ENCODE measurements at regions not wholly inside any gene's neighbourhood (a gene's known extent, or its start where the extent isn't known, plus 50 kb on each side); places are given as distances from the start of the nearest gene placed in this dataset.

- DNase-seq (ENCODE audit: low spot score in 2 of 2, unreplicated experiment in 2 of 2) = no peak
- Mint-ChIP-seq H3K4me1 (peaks cover 40% of the 10 kb centered on the region), H3K9me3 (no peaks in the 10 kb centered on the region), H3K4me3 (no peak overlapping the region), H3K27me3 (ENCODE audit: low read depth) (no peaks in the 10 kb centered on the region), H3K27ac (no peak overlapping the region), H3K36me3 (no peaks in the 10 kb centered on the region)
- TF ChIP-seq, protein P1, sequence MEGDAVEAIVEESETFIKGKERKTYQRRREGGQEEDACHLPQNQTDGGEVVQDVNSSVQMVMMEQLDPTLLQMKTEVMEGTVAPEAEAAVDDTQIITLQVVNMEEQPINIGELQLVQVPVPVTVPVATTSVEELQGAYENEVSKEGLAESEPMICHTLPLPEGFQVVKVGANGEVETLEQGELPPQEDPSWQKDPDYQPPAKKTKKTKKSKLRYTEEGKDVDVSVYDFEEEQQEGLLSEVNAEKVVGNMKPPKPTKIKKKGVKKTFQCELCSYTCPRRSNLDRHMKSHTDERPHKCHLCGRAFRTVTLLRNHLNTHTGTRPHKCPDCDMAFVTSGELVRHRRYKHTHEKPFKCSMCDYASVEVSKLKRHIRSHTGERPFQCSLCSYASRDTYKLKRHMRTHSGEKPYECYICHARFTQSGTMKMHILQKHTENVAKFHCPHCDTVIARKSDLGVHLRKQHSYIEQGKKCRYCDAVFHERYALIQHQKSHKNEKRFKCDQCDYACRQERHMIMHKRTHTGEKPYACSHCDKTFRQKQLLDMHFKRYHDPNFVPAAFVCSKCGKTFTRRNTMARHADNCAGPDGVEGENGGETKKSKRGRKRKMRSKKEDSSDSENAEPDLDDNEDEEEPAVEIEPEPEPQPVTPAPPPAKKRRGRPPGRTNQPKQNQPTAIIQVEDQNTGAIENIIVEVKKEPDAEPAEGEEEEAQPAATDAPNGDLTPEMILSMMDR (IDR thresholded peaks at IDR 0.05; ENCODE audit: unreplicated experiment) = no peak
These were observed 230.0 kb downstream of the ADAMTS9 start for GRCh38 chr3:64457811-64458210.

- H3K36me3 Mint-ChIP-seq = no peaks in the 10 kb centered on the region
- DNase-seq (ENCODE audit: low spot score in 2 of 2, unreplicated experiment in 2 of 2) = no peak
- peaks cover 35% of the 10 kb centered on the region for H3K4me1 Mint-ChIP-seq
- TF ChIP-seq, protein P1 (IDR thresholded peaks at IDR 0.05; ENCODE audit: unreplicated experiment) = no peak
- H3K9me3 Mint-ChIP-seq = no peaks in the 10 kb centered on the region
- H3K4me3 Mint-ChIP-seq = no peak overlapping the region
- no peaks in the 10 kb centered on the region for H3K27me3 Mint-ChIP-seq (ENCODE audit: low read depth)
- H3K27ac Mint-ChIP-seq = no peak overlapping the region
These were observed 231.1 kb downstream of the ADAMTS9 start for GRCh38 chr3:64456674-64457073.

DNA sequence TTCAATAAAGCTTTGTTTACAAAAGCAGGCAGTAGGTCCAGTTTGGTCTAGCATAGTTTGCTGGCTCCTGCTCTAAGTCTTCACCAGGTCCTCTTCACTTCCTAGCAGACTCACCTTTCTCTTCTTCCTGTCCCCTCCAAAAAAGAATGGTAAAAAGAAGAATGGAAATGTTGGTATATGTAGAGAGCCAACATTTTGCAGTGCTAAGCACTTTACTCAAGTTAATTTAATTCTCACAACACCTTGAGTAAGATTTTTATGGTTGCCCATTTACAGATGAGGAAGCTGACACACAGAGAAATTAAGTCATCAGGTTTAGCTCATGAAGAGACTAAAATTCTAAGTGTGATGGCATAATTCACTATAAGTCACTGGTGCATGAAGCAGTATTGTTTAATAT lies 230.1 kb upstream of the PRICKLE2 start:
- no peak overlapping the region for H3K4me3 Mint-ChIP-seq
- no peaks in the 10 kb centered on the region for H3K36me3 Mint-ChIP-seq
- H3K9me3 Mint-ChIP-seq = no peaks in the 10 kb centered on the region
- H3K27ac Mint-ChIP-seq = no peak overlapping the region
- no peaks in the 10 kb centered on the region for H3K27me3 Mint-ChIP-seq (ENCODE audit: low read depth)
- peaks cover 31% of the 10 kb centered on the region for H3K4me1 Mint-ChIP-seq
- TF ChIP-seq, protein P1 (IDR thresholded peaks at IDR 0.05; ENCODE audit: unreplicated experiment) = no peak
- DNase-seq (ENCODE audit: low spot score in 2 of 2, unreplicated experiment in 2 of 2) = no peak

GRCh38 chr3:64454768-64455167 lies 229.5 kb upstream of the PRICKLE2 start:
- Mint-ChIP-seq H3K4me3 (no peak overlapping the region), H3K36me3 (no peaks in the 10 kb centered on the region), H3K4me1 (peaks cover 28% of the 10 kb centered on the region), H3K27ac (no peak overlapping the region), H3K9me3 (no peaks in the 10 kb centered on the region), H3K27me3 (ENCODE audit: low read depth) (no peaks in the 10 kb centered on the region)
- TF ChIP-seq, protein P1 (IDR thresholded peaks at IDR 0.05; ENCODE audit: unreplicated experiment) = no peak
- DNase-seq (ENCODE audit: low spot score in 2 of 2, unreplicated experiment in 2 of 2) = no peak

GRCh38 chr3:64454179-64454578 lies 228.9 kb upstream of the PRICKLE2 start:
- no peak for DNase-seq (ENCODE audit: low spot score in 2 of 2, unreplicated experiment in 2 of 2)
- H3K27ac Mint-ChIP-seq = no peak overlapping the region
- H3K36me3 Mint-ChIP-seq = no peaks in the 10 kb centered on the region
- H3K4me3 Mint-ChIP-seq = no peak overlapping the region
- peaks cover 27% of the 10 kb centered on the region for H3K4me1 Mint-ChIP-seq
- H3K9me3 Mint-ChIP-seq = no peaks in the 10 kb centered on the region
- TF ChIP-seq, protein P1 (IDR thresholded peaks at IDR 0.05; ENCODE audit: unreplicated experiment) = no peak
- no peaks in the 10 kb centered on the region for H3K27me3 Mint-ChIP-seq (ENCODE audit: low read depth)

All from mesothelial cell of epicardium (in vitro differentiated cells).